Dedifferentiated amniotic fluid mesenchymal stem cell (primary cell): ENCODE measurements at regions not wholly inside any gene's neighbourhood (a gene's known extent, or its start where the extent isn't known, plus 50 kb on each side); places are given as distances from the start of the nearest gene placed in this dataset.
A peak's percentile ranks its signal among the peaks of the same experiment; 100 is the strongest.
"Not testable (repeated sequence)": the region's sequence is repeated elsewhere in the genome, so short reads cannot be mapped to it uniquely, and the experiment has no call there.

Experiments used
- DNase-seq: peaks from one replicate; pipeline ENCODE4 v3.0.0-alpha.2; 2016; ENCODE audit errors: extremely low spot score

GRCh38 chr3:65037861-65038260 lies 350.1 kb upstream of the ADAMTS9 start:
- no peak for DNase-seq

GRCh38 chr3:65035246-65035645 lies 347.4 kb upstream of the ADAMTS9 start:
- DNase-seq: no peak

- DNase-seq: no peak
Observed at GRCh38 chr3:65033576-65033975, 345.8 kb upstream of the ADAMTS9 start.

- DNase-seq: no peak
Observed at GRCh38 chr3:65030847-65031463, 343.2 kb upstream of the ADAMTS9 start.

GRCh38 chr3:65030014-65030627 lies 342.3 kb upstream of the ADAMTS9 start:
- DNase-seq: no peak

GRCh38 chr3:65029130-65029529 lies 341.3 kb upstream of the ADAMTS9 start:
- no peak for DNase-seq

GRCh38 chr3:65028024-65028423 lies 340.2 kb upstream of the ADAMTS9 start:
- DNase-seq: no peak

- no peak for DNase-seq
Observed at GRCh38 chr3:65027335-65027734, 339.5 kb upstream of the ADAMTS9 start.

GRCh38 chr3:65026151-65026550 lies 338.4 kb upstream of the ADAMTS9 start:
- DNase-seq: no peak

- no peak for DNase-seq
Observed at GRCh38 chr3:65024148-65024547, 336.3 kb upstream of the ADAMTS9 start.

GRCh38 chr3:65020281-65021160 lies 332.7 kb upstream of the ADAMTS9 start:
- DNase-seq: no peak

GRCh38 chr3:65019443-65020055 lies 331.7 kb upstream of the ADAMTS9 start:
- DNase-seq: no peak

GRCh38 chr3:65018801-65019200 lies 331.0 kb upstream of the ADAMTS9 start:
- DNase-seq: no peak

- no peak for DNase-seq
Observed at GRCh38 chr3:65017359-65017758, 329.6 kb upstream of the ADAMTS9 start.

- DNase-seq: no peak
Observed at GRCh38 chr3:65015711-65016110, 327.9 kb upstream of the ADAMTS9 start.

- DNase-seq: no peak
Observed at GRCh38 chr3:65013053-65013452, 325.3 kb upstream of the ADAMTS9 start.

- peak; percentile 80 for DNase-seq
Observed at GRCh38 chr3:65006300-65006739, 318.5 kb upstream of the ADAMTS9 start.

GRCh38 chr3:65005486-65005885 lies 317.7 kb upstream of the ADAMTS9 start:
- no peak for DNase-seq

GRCh38 chr3:65004795-65005295 lies 317.0 kb upstream of the ADAMTS9 start:
- no peak for DNase-seq

GRCh38 chr3:65004306-65004705 lies 316.5 kb upstream of the ADAMTS9 start:
- no peak for DNase-seq

GRCh38 chr3:65001119-65001518 lies 313.3 kb upstream of the ADAMTS9 start:
- DNase-seq: not testable (repeated sequence)

- no peak for DNase-seq
Observed at GRCh38 chr3:64998317-64998716, 310.5 kb upstream of the ADAMTS9 start.
